Activated CD4-positive, CD25-positive, alpha-beta regulatory T cell (primary cell): ENCODE measurements at regions not wholly inside any gene's neighbourhood (a gene's known extent, or its start where the extent isn't known, plus 50 kb on each side); places are given as distances from the start of the nearest gene placed in this dataset.
"Not testable (repeated sequence)": the region's sequence is repeated elsewhere in the genome, so short reads cannot be mapped to it uniquely, and the experiment has no call there.

Experiments used
- DNase-seq, 4 experiments: peaks; one replicate each; lab custom pipeline; 2025; lab: John Stamatoyannopoulos, UW

DNA sequence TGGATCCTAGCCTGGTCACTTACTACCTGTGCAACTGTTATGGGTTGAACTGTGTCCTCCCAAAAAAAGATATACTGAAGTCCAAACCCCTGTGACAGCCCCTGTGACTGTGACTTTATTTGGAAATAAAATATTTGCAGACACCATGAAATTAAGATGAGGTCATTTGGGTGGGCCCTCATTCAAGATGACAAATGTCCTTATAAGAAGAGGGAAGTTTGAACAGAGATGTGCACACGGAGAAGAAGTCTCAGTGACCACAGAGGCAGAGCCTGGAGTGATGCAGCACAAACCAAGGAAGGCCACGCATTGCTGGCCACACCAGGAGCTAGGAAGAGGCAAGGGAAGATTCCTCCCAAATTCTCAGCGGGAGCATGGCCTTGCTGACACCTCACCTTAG lies 249.7 kb upstream of the RUNX1 start:
- no peak for DNase-seq

GRCh38 chr21:35297665-35298064 lies 248.6 kb upstream of the RUNX1 start:
- DNase-seq: no peak

GRCh38 chr21:35294231-35294898 lies 245.3 kb upstream of the RUNX1 start:
- DNase-seq: no peak

DNA sequence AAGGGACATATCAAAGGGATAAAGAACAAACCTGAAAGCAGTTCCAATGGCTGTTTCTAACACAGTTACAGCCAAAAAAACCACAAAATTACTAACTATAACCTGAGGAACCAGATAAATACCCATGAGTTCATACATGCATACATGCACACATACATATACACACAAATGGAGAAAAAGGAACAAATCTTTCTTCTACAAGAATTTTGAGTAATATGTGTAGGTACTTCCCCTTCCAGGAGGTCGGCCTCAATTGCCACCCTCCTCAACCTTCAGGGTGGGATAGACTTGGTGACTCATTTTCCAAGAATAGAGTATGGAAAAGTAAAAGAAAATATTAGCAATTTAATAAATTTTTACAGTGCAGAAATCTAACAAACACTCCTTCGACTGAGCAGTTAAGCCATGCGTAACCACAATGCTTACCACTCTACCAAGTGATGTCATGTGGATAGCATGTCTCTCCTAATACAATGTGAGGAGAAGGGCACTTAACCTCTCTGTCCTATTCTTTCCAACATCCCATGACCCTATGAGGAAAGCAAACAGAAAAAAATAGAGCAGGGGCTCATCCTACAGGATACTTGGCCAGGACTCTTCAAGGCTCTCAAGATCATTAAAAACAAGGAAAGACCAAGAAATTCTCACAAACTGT lies 243.0 kb upstream of the RUNX1 start:
- no peak for DNase-seq

- no peak for DNase-seq
Measured at GRCh38 chr21:35291034-35291433, 241.9 kb upstream of the RUNX1 start.

DNA sequence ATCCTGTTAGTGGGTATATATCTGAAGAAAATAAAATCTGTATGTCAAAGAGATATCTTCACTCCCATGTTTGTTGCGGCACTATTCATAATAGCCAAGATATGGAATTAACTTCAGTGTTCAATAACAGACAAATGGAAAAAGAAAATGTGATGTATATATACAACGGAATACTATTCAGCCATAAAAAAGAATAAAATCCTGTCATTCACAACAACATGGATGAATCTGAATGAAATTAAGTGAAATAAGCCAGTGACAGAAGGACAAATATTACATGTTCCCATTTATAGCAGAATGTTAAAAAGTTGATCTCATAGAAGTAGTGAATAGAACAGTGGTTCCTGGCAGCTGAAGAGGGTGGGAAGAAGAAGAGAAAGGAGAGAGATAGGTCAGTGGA lies 239.1 kb upstream of the RUNX1 start:
- no peak for DNase-seq

GRCh38 chr21:35284199-35284598 lies 235.1 kb upstream of the RUNX1 start:
- no peak for DNase-seq

DNA sequence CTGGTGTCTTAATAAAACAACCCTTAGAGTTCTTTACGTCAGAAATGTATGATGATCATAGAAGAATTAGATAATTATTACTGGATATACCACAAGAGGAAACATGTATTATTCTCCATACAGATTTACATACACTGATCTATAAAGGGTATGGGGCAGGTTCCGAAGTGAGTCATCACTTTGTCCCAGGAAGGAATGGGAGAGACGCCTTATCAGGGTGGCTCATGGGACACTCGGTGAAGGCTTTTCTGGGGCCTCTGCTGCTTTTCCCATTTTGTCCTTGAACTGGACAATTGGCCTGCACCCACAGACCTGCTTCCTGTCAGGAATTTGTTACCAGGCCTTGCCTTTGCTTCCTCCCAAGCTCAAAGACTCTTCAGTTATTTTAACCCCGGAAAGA lies 233.8 kb upstream of the RUNX1 start:
- DNase-seq: no peak

GRCh38 chr21:35281956-35282355 lies 232.9 kb upstream of the RUNX1 start:
- DNase-seq: no peak

GRCh38 chr21:35280231-35280630 lies 231.1 kb upstream of the RUNX1 start:
- no peak for DNase-seq

DNA sequence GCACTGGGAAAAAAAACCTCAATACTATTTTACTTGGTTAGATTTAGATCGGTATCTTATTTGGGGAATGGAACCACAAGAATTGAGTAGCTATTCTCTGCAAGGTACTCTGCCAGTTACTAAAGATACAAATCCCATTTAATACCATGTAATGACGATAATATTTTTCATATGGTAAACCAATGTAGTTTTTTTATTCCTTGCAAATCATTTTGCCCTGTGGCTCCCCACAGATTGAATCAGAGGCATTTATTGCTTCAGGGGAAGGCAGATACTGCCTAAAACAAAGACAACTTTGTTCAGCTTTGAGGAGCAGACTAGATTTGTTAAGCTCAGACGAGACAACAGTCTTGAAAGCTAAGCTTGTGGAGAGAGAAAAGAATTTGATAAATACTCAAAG lies 226.7 kb upstream of the RUNX1 start:
- DNase-seq: no peak

GRCh38 chr21:35274923-35275322 lies 225.8 kb upstream of the RUNX1 start:
- DNase-seq: no peak

GRCh38 chr21:35274090-35274489 lies 225.0 kb upstream of the RUNX1 start:
- no peak for DNase-seq

DNA sequence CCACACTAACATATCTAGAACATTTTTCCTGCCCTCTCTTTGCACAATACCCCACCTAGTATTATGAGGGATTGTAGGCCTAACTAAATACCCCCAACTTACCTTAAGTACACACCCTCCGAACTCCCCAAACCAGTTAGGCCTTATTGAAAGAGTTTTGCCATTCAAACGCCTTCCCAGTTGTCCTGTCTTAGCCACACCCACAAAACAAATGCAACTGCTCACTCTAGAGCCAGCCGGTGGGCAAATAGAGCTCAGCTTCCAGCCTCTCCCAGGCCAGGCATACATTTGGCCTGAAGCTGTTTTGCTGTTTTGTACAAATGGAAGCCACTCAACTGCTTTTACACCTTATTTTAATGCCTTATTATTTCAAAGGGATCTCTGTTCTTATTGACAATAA lies 224.2 kb upstream of the RUNX1 start:
- no peak for DNase-seq

DNA sequence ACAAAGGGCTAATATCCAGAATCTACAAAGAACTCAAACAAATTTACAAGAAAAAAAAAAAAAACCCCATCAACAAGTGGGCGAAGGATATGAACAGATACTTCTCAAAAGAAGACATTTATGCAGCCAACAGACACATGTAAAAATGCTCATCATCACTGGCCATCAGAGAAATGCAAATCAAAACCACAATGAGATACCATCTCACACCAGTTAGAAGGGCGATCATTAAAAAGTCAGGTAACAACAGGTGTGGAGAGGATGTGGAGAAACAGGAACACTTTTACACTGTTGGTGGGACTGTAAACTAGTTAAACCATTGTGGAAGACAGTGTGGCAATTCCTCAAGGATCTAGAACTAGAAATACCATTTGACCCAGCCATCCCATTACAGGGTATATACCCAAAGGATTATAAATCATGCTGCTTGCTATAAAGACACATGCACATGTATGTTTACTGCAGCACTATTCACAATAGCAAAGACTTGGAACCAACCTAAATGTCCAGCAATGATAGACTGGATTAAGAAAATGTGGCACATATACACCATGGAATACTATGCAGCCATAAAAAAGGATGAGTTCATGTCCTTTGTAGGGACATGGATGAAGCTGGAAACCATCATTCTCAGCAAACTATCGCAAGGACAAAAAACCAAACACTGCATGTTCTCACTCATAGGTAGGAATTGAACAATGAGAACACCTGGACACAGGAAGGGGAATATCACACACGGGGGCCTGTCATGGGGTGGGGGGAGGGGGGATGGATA lies 222.4 kb upstream of the RUNX1 start:
- not testable (repeated sequence) for DNase-seq

GRCh38 chr21:35268817-35269216 lies 219.7 kb upstream of the RUNX1 start:
- DNase-seq: no peak

DNA sequence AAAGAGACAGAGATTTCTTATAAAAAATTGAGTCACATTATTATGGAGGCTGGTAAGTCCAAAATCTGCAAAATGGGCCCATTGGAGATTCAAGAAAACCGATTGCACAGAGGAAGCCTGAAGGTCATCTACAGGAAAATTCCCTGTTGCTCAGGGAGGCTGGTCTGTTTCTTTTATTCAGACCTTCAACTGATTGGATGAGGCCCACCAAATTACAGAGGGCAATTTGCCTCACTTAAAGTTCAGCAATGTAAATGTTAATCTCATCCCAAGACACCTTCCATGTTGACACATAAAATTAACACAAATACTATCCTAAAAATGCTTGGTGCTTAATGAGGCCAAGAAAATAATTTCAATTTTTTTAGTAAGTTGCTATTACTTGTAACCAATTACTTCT lies 219.2 kb upstream of the RUNX1 start:
- DNase-seq: no peak

GRCh38 chr21:35266546-35266945 lies 217.4 kb upstream of the RUNX1 start:
- no peak for DNase-seq

DNA sequence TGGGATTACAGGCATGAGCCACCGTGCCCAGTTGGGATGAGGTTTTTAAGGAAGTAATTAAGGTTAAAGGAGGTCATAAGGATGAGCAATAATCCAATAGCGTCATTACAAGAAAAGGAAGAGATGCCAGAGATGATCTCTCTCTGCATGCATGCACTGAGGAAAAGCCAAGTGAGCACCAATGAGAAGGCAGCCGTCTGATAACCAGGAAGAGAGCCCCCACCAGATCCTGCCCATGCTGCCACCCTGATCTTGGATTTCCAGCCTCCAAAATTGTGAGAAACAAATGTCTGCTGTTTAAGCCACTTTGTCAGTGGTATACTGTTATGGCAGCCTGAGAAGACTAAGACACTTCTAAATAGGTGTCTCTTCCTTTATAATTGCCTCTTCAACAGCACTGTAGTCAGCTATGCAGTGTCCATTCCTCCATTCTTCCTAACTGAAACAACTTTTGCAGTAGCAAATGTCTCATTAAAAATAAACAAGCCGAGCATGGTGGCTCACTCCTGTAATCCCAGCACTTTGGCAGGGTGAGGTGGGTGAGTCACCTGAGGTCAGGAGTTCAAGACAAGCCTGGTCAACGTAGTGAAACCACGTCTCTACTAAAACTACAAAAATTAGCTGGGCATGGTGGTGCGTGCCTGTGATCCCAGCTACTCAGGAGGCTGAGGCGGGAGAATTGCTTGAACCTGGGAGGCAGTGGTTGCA lies 216.2 kb upstream of the RUNX1 start:
- no peak for DNase-seq

DNA sequence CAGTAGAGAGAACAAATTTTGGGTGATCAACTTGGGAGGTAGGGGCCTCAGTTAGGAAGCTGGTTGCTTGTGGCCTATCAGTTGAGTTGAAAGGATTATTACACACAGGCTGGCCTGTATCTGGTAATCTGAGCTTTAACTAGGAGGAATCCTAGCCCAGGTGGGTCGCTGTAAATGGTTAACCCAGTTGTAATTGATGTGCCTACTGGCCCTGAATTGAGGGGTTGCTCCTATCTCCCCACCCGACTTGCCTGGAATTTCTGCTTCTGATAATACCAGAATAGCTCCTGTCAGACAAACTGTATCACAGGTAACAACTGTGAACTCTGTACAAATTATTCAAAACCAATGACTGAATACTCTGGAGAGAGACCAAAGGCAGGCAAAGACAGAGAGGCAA lies 210.4 kb upstream of the RUNX1 start:
- no peak for DNase-seq

GRCh38 chr21:35258521-35258920 lies 209.4 kb upstream of the RUNX1 start:
- no peak for DNase-seq

GRCh38 chr21:35257413-35257812 lies 208.3 kb upstream of the RUNX1 start:
- DNase-seq: no peak
